ENCODE measurements at regions not wholly inside any gene's neighbourhood (a gene's known extent, or its start where the extent isn't known, plus 50 kb on each side); places are given as distances from the start of the nearest gene placed in this dataset.

- no peak for TF ChIP-seq EZH2 (IDR thresholded peaks at IDR 0.05; ENCODE audit: borderline replicate concordance, low read length)
- TF ChIP-seq, protein P1, sequence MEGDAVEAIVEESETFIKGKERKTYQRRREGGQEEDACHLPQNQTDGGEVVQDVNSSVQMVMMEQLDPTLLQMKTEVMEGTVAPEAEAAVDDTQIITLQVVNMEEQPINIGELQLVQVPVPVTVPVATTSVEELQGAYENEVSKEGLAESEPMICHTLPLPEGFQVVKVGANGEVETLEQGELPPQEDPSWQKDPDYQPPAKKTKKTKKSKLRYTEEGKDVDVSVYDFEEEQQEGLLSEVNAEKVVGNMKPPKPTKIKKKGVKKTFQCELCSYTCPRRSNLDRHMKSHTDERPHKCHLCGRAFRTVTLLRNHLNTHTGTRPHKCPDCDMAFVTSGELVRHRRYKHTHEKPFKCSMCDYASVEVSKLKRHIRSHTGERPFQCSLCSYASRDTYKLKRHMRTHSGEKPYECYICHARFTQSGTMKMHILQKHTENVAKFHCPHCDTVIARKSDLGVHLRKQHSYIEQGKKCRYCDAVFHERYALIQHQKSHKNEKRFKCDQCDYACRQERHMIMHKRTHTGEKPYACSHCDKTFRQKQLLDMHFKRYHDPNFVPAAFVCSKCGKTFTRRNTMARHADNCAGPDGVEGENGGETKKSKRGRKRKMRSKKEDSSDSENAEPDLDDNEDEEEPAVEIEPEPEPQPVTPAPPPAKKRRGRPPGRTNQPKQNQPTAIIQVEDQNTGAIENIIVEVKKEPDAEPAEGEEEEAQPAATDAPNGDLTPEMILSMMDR (IDR thresholded peaks at IDR 0.05; ENCODE audit: low read length), result no peak
Measured at GRCh38 chr6:148289153-148289552, 53.5 kb upstream of the SASH1 start.

Measured in OCI-LY1 (cell line).